Osteoblast (primary cell): ENCODE measurements at regions not wholly inside any gene's neighbourhood (a gene's known extent, or its start where the extent isn't known, plus 50 kb on each side); places are given as distances from the start of the nearest gene placed in this dataset.

ENCODE experiments used
- DNase-seq: peaks from one replicate; pipeline ENCODE4 v3.0.0; 2011; ENCODE audit warnings: low spot score, mixed read lengths; ENCODE audit not compliant: insufficient read length; ENCODE audit errors: missing footprints
- H2AFZ ChIP-seq: 2 replicates; pipeline ENCODE4 v1.6.0; 2011; ENCODE audit warnings: mild to moderate bottlenecking, low read length
- H3K27ac ChIP-seq: 2 replicates; pipeline ENCODE4 v1.5.1; 2011; ENCODE audit warnings: mild to moderate bottlenecking, low read depth, low read length, moderate library complexity
- H3K27me3 ChIP-seq: 2 replicates; pipeline ENCODE4 v1.6.0; 2012; ENCODE audit warnings: mild to moderate bottlenecking, control low read depth, inconsistent platforms, low read length, moderate library complexity; ENCODE audit not compliant: insufficient read depth
- H3K36me3 ChIP-seq: 2 replicates; pipeline ENCODE4 v1.5.1; 2011; ENCODE audit warnings: mild to moderate bottlenecking, low read length, control low read depth, moderate library complexity; ENCODE audit not compliant: insufficient read depth
- H3K4me1 ChIP-seq: 2 replicates; pipeline ENCODE4 v1.5.1; 2011; ENCODE audit warnings: mild to moderate bottlenecking, low read length, control low read depth, moderate library complexity; ENCODE audit not compliant: insufficient read depth
- H3K4me2 ChIP-seq: 2 replicates; pipeline ENCODE4 v1.6.0; 2011; ENCODE audit warnings: mild to moderate bottlenecking, low read length; ENCODE audit not compliant: insufficient read depth
- H3K4me3 ChIP-seq: fragments of 200-600 bp; sonication (generic); 3 replicates; pipeline ENCODE4 v1.5.1; 2012; ENCODE audit warnings: mild to moderate bottlenecking, low read length, inconsistent platforms; ENCODE audit not compliant: insufficient read depth
- H3K79me2 ChIP-seq: 2 replicates; pipeline ENCODE4 v1.6.0; 2012; ENCODE audit warnings: mild to moderate bottlenecking, low read length, control low read depth, inconsistent platforms; ENCODE audit not compliant: insufficient read depth
- H3K9me3 ChIP-seq: 2 replicates; pipeline ENCODE4 v1.5.1; 2011; ENCODE audit warnings: low read depth, low read length, control low read depth
- H4K20me1 ChIP-seq: 2 replicates; pipeline ENCODE4 v1.6.0; 2012; ENCODE audit warnings: mild to moderate bottlenecking, low read length, control low read depth; ENCODE audit not compliant: insufficient read depth
- CTCF ChIP-seq: IDR thresholded peaks from 2 replicates; pipeline ENCODE4 v1.5.1; 2011; ENCODE audit warnings: mild to moderate bottlenecking, low read depth, low read length, moderate library complexity; ENCODE audit errors: extremely low read depth

- no peak for TF ChIP-seq CTCF
- Histone ChIP-seq H3K9me3 (no peaks in the 10 kb centered on the region), H3K4me2 (no peak overlapping the region), H3K4me3 (no peak overlapping the region), H3K4me1 (no peaks in the 10 kb centered on the region), H3K27me3 (no peaks in the 10 kb centered on the region), H4K20me1 (no peaks in the 10 kb centered on the region), H2AFZ (no peak overlapping the region), H3K79me2 (no peaks in the 10 kb centered on the region), H3K27ac (no peak overlapping the region), H3K36me3 (no peaks in the 10 kb centered on the region)
- no peak for DNase-seq
These were observed 79.8 kb upstream of the ARID1B start for GRCh38 chr6:156697225-156697830.

- Histone ChIP-seq H4K20me1 (no peaks in the 10 kb centered on the region), H3K9me3 (no peaks in the 10 kb centered on the region), H3K4me2 (no peak overlapping the region), H3K4me1 (no peaks in the 10 kb centered on the region), H3K4me3 (no peak overlapping the region), H2AFZ (no peak overlapping the region), H3K79me2 (no peaks in the 10 kb centered on the region), H3K27ac (no peak overlapping the region), H3K36me3 (no peaks in the 10 kb centered on the region), H3K27me3 (no peaks in the 10 kb centered on the region)
- DNase-seq: no peak
- TF ChIP-seq CTCF: no peak
These were observed 81.4 kb upstream of the ARID1B start for GRCh38 chr6:156695742-156696141.

GRCh38 chr6:156694679-156695078 lies 82.5 kb upstream of the ARID1B start:
- Histone ChIP-seq H3K9me3 (no peaks in the 10 kb centered on the region), H3K36me3 (no peaks in the 10 kb centered on the region), H3K4me1 (no peaks in the 10 kb centered on the region), H4K20me1 (no peaks in the 10 kb centered on the region), H3K4me3 (no peak overlapping the region), H3K27me3 (no peaks in the 10 kb centered on the region), H3K27ac (no peak overlapping the region), H3K79me2 (no peaks in the 10 kb centered on the region), H3K4me2 (no peak overlapping the region), H2AFZ (no peak overlapping the region)
- DNase-seq: no peak
- TF ChIP-seq CTCF: no peak

GRCh38 chr6:156691018-156691417 lies 86.2 kb upstream of the ARID1B start:
- H2AFZ ChIP-seq: no peak overlapping the region
- H3K27me3 ChIP-seq: no peaks in the 10 kb centered on the region
- H3K4me1 ChIP-seq: peaks cover 9% of the 10 kb centered on the region
- no peak for DNase-seq
- no peaks in the 10 kb centered on the region for H3K79me2 ChIP-seq
- H3K36me3 ChIP-seq: no peaks in the 10 kb centered on the region
- no peak overlapping the region for H3K4me3 ChIP-seq
- H4K20me1 ChIP-seq: no peaks in the 10 kb centered on the region
- no peaks in the 10 kb centered on the region for H3K9me3 ChIP-seq
- no peak for TF ChIP-seq CTCF
- H3K27ac ChIP-seq: no peak overlapping the region
- no peak overlapping the region for H3K4me2 ChIP-seq
